OCI-LY1 (cell line): ENCODE measurements at regions not wholly inside any gene's neighbourhood (a gene's known extent, or its start where the extent isn't known, plus 50 kb on each side); places are given as distances from the start of the nearest gene placed in this dataset.

Experiments used
- H2AFZ ChIP-seq: fragments of 200-600 bp; sonication (generic), shearing (Covaris generic); 2 replicates; pipeline ENCODE4 v1.6.0; 2014; ENCODE audit warnings: antibody characterized with exemption, mild to moderate bottlenecking, low read length
- H3F3A ChIP-seq: fragments of 200-600 bp; sonication (generic), shearing (Covaris generic); 2 replicates; pipeline ENCODE4 v1.6.0; 2014; ENCODE audit warnings: mild to moderate bottlenecking, antibody characterized with exemption, low read length, moderate library complexity; ENCODE audit not compliant: insufficient read depth
- H3K27ac ChIP-seq: fragments of 200-600 bp; sonication (generic); 2 replicates; pipeline ENCODE4 v1.5.1; 2014; ENCODE audit warnings: low read length, mixed run types, mild to moderate bottlenecking, low read depth; ENCODE audit not compliant: poor library complexity, severe bottlenecking
- H3K27me3 ChIP-seq: fragments of 200-600 bp; sonication (generic); 2 replicates; pipeline ENCODE4 v1.6.0; 2014; ENCODE audit warnings: antibody characterized with exemption, mild to moderate bottlenecking, low read length, moderate library complexity; ENCODE audit not compliant: insufficient read depth
- H3K36me3 ChIP-seq: fragments of 200-600 bp; sonication (generic); 2 replicates; pipeline ENCODE4 v1.6.1; 2014; ENCODE audit warnings: mild to moderate bottlenecking, antibody characterized with exemption, low read length, moderate library complexity, mixed read lengths; ENCODE audit not compliant: insufficient read depth
- H3K4me1 ChIP-seq: fragments of 200-600 bp; sonication (generic); 2 replicates; pipeline ENCODE4 v1.5.1; 2014; ENCODE audit warnings: mild to moderate bottlenecking, low read length, moderate library complexity; ENCODE audit not compliant: insufficient read depth, severe bottlenecking
- H3K4me2 ChIP-seq: fragments of 200-600 bp; sonication (generic), shearing (Covaris generic); 2 replicates; pipeline ENCODE4 v1.6.1; 2014; ENCODE audit warnings: low read length
- H3K4me3 ChIP-seq: fragments of 200-600 bp; sonication (generic); 2 replicates; pipeline ENCODE4 v1.5.1; 2014; ENCODE audit warnings: low read length, low read depth, mild to moderate bottlenecking, mixed read lengths; ENCODE audit not compliant: poor library complexity, severe bottlenecking
- H3K79me2 ChIP-seq: fragments of 200-600 bp; shearing (Covaris generic); 2 replicates; pipeline ENCODE4 v1.6.1; 2016; ENCODE audit warnings: mixed run types, low read length, mixed read lengths; ENCODE audit not compliant: insufficient read depth
- H3K9ac ChIP-seq: fragments of 200-600 bp; sonication (generic), shearing (Covaris generic); 2 replicates; pipeline ENCODE4 v1.6.1; 2014; ENCODE audit warnings: mild to moderate bottlenecking, low read length, mixed read lengths
- H3K9me2 ChIP-seq: fragments of 200-600 bp; sonication (generic), shearing (Covaris generic); 2 replicates; pipeline ENCODE4 v1.6.1; 2014; ENCODE audit warnings: low read depth, mild to moderate bottlenecking, low read length, mixed read lengths
- H3K9me3 ChIP-seq: fragments of 200-600 bp; shearing (Covaris generic); 2 replicates; pipeline ENCODE4 v1.6.1; 2014; ENCODE audit warnings: low read length, mixed read lengths
- H4K20me1 ChIP-seq: fragments of 200-600 bp; sonication (generic), shearing (Covaris generic); 2 replicates; pipeline ENCODE4 v1.6.0; 2016; ENCODE audit warnings: mild to moderate bottlenecking, low read length; ENCODE audit not compliant: insufficient read depth
- CTCF ChIP-seq: fragments of 200-600 bp; sonication (generic), shearing (Covaris generic); IDR thresholded peaks from 2 replicates; pipeline ENCODE4 v1.5.1; 2017; ENCODE audit warnings: mild to moderate bottlenecking, antibody characterized with exemption, low read length, moderate library complexity, mixed read lengths
- EZH2 ChIP-seq: fragments of 200-600 bp; sonication (generic), shearing (Covaris generic); IDR thresholded peaks from 2 replicates; pipeline ENCODE4 v1.8.0; 2017; ENCODE audit warnings: borderline replicate concordance, mixed run types, mild to moderate bottlenecking, antibody characterized with exemption, low read length, moderate library complexity, mixed read lengths

GRCh38 chr9:81473206-81473605 is 216.1 kb downstream of the TLE1 start:
- TF ChIP-seq CTCF (no peak), EZH2 (no peak)
- no peaks in the 10 kb centered on the region for H3K36me3 ChIP-seq
- H3F3A ChIP-seq, result no peaks in the 10 kb centered on the region
- no peak overlapping the region for H3K9ac ChIP-seq
- no peak overlapping the region for H3K27ac ChIP-seq
- no peaks in the 10 kb centered on the region for H4K20me1 ChIP-seq
- H3K4me1 ChIP-seq, result no peaks in the 10 kb centered on the region
- H3K9me3 ChIP-seq, result no peaks in the 10 kb centered on the region
- H3K27me3 ChIP-seq, result no peaks in the 10 kb centered on the region
- H3K4me3 ChIP-seq, result no peak overlapping the region
- H3K9me2 ChIP-seq, result no peaks in the 10 kb centered on the region
- no peak overlapping the region for H3K4me2 ChIP-seq
- H3K79me2 ChIP-seq, result no peaks in the 10 kb centered on the region
- no peak overlapping the region for H2AFZ ChIP-seq

- no peaks in the 10 kb centered on the region for H3K9me3 ChIP-seq
- H3K27me3 ChIP-seq, result no peaks in the 10 kb centered on the region
- H2AFZ ChIP-seq, result no peak overlapping the region
- no peak overlapping the region for H3K27ac ChIP-seq
- H3F3A ChIP-seq, result no peaks in the 10 kb centered on the region
- TF ChIP-seq CTCF, result no peak
- no peak for TF ChIP-seq EZH2
- H3K4me1 ChIP-seq, result no peaks in the 10 kb centered on the region
- H3K36me3 ChIP-seq, result no peaks in the 10 kb centered on the region
- H4K20me1 ChIP-seq, result no peaks in the 10 kb centered on the region
- H3K9me2 ChIP-seq, result no peaks in the 10 kb centered on the region
- no peak overlapping the region for H3K4me2 ChIP-seq
- no peaks in the 10 kb centered on the region for H3K79me2 ChIP-seq
- H3K4me3 ChIP-seq, result no peak overlapping the region
- H3K9ac ChIP-seq, result no peak overlapping the region
These were observed 216.6 kb downstream of the TLE1 start for GRCh38 chr9:81472701-81473100.

- H3K4me2 ChIP-seq, result no peak overlapping the region
- no peak for TF ChIP-seq EZH2
- H3K4me1 ChIP-seq, result no peaks in the 10 kb centered on the region
- H3K4me3 ChIP-seq, result no peak overlapping the region
- H3K79me2 ChIP-seq, result no peaks in the 10 kb centered on the region
- H3K9ac ChIP-seq, result no peak overlapping the region
- H3K9me2 ChIP-seq, result no peaks in the 10 kb centered on the region
- H2AFZ ChIP-seq, result no peak overlapping the region
- H3K27me3 ChIP-seq, result no peaks in the 10 kb centered on the region
- no peak overlapping the region for H3K27ac ChIP-seq
- no peaks in the 10 kb centered on the region for H3F3A ChIP-seq
- H3K36me3 ChIP-seq, result no peaks in the 10 kb centered on the region
- H3K9me3 ChIP-seq, result no peaks in the 10 kb centered on the region
- H4K20me1 ChIP-seq, result no peaks in the 10 kb centered on the region
These were observed 218.5 kb downstream of the TLE1 start for GRCh38 chr9:81470864-81471263.

GRCh38 chr9:81468084-81468595 is 221.2 kb downstream of the TLE1 start:
- no peak overlapping the region for H3K27ac ChIP-seq
- no peak overlapping the region for H3K9ac ChIP-seq
- no peak for TF ChIP-seq EZH2
- no peak for TF ChIP-seq CTCF
- no peaks in the 10 kb centered on the region for H3K36me3 ChIP-seq
- no peaks in the 10 kb centered on the region for H3K4me1 ChIP-seq
- H3K4me3 ChIP-seq, result no peak overlapping the region
- no peaks in the 10 kb centered on the region for H3K9me2 ChIP-seq
- no peaks in the 10 kb centered on the region for H3K79me2 ChIP-seq
- no peaks in the 10 kb centered on the region for H4K20me1 ChIP-seq
- H3F3A ChIP-seq, result no peaks in the 10 kb centered on the region
- no peak overlapping the region for H2AFZ ChIP-seq
- H3K4me2 ChIP-seq, result no peak overlapping the region
- no peaks in the 10 kb centered on the region for H3K27me3 ChIP-seq
- H3K9me3 ChIP-seq, result no peaks in the 10 kb centered on the region
